NOMO-1 treated with dmso at 0.1 percent for 144 hours (cell line): ENCODE measurements at regions not wholly inside any gene's neighbourhood (a gene's known extent, or its start where the extent isn't known, plus 50 kb on each side); places are given as distances from the start of the nearest gene placed in this dataset.

ENCODE experiments used
- DNase-seq: peaks from one replicate; lab custom pipeline; 2025; ENCODE audit not compliant: unreplicated experiment; lab: John Stamatoyannopoulos, UW

DNA sequence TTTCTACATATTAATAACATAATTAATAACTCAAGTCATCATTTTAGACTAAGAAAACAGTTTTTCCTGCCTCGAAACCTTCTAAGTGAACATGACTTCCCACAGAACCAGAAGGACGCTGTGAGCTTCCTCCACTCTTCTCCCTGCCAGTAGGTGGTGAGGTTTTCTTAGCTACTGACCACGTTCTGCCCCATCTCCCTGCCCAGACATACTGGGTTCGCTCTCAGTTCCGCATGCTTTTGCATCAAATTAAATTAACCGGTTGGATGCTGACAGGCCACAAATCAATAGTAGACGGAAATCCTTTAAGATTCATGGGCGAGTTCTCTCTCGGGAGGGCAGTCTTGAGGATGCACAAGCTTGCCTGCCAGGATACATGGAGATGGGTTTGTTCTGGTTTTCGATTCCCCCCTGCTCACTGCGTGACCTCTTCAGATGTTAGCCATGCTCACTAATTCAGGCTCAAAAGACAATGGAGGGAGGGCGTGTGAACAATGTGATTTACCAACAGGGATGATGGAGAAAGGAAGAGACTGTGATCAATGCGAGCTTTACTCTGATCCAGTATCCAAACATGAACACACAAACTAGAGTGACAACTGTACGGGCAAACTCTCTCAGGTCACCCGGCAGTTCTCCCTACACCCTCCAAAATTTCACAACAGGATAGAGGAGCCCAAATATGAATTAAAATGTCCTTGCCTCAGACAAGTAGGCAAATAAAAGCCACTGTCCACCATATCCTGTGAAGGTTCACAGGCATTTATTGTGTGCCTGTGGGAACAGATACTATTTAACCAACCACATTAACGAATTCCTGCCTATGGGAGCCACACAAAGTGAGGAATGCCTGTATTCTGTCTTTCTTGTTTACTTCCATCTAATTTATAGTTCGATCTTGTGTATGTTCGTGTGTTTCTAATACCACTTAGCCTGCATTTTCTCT is 375.7 kb downstream of the EIPR1 start:
- peak; percentile 50 for DNase-seq

DNA sequence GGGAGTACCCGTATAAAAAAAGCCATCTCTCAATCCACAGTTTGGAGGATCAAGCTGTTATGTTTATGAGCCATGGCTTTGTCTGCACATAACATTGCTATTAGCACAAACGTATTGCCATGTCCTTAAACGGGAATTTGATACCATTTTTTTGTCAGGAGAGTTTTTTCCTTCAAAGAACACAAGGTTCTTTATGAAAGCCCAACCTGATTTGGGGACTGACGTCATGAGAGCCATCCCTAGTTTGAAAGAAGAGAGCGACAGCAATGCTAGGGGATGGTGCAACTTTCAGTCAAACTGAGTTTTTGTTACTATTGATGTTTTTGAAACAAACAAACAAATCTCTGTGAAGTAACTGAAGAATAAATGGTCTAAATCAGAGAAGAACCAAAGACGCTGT is 376.6 kb downstream of the EIPR1 start:
- DNase-seq: no peak

DNA sequence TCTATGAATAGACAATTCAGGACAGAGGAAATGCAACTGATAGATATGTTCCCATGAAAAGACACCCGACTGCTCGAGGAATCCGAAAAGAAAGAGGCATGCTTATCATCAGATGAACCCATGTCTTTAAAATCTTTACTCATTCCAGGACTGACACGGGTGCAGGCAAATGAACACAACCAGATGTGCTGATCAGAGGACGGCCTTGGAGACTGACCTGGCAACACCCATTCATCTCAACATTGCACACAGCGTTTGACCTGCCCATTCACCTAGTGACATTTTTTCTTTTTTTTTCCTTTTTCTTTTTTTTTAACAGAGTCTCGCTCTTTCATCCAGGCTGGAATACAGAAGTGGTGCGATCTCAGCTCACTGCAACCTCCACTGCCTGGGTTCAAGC is 377.5 kb downstream of the EIPR1 start:
- DNase-seq: no peak

DNA sequence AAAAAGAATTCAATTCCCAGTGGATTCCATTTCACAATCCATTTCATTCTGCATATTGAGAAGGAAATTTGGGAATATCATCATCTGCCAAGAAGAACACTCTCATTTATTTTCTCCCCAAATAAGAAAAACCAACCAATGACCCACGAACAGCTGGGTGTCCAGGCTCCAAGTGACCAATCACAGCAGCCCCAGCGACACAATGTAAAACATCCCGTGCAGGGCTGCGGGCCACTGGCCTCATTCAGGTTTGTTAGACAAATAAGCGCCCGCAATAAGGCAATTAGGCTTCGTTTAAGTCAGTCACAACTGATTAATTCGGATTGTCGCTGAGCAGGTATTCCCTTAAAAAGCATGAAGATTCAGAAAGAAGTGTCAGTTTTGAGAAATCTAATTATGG is 378.6 kb downstream of the EIPR1 start:
- no peak for DNase-seq

DNA sequence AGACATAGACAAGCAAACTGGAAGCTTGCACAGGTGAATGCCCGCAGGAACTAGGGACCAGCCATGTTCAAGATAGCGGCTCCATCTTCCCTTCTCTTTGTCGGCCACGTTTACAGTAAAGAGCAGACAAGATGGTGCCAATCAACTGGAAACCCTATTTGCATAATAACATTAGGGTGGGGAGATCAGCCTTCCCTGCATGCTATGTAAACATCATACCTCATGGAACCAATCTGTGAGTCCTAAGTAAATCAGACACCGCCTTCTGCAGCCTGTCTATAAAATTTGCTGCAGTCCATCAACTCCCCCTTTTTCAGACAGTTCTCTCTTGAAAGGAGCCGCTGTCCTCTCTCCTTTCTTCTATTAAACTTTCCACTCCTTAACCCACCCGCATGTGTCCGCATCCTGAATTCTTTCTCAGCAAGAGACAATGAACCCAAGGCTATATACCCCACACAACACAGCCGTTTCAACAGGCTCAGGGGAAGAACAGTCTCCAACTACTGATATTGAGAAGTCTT is 384.4 kb downstream of the EIPR1 start:
- no peak for DNase-seq

DNA sequence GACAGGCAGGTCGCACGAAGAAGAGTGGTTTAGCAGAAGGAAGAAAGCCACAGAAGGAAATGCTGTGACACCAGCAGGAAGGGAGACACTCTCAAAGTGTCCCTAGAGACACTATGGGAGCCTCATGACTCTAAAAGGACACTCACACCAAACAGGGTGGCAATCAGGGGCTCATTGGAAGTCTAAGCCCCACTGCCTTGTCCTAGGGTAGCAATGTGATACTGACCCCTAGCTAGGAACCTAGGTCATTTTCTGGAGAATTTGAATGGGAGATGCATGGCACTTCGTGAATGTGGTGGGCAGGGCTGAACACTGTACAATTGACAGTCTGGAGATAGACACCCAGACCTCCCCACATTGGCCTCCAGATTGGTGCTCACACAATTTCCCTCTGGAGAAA is 385.0 kb downstream of the EIPR1 start:
- no peak for DNase-seq

DNA sequence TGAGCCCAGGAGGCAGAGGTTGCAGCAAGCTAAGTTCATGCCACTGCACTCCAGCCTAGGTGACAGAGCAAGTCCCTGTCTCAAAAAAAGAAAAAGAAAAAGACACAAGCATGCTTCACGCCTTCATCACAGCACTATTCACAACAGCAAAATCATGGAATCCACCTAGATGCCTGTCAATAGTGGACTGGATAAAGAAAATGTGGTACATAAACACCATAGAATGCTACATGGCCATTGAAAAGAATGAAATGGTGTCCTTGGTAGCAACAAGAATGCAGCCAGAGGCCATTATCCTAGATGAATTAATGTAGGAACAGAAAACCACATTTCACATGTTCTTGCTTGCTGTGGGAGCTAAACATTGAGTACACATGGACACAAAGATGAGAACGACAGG is 392.6 kb downstream of the EIPR1 start:
- DNase-seq: no peak

DNA sequence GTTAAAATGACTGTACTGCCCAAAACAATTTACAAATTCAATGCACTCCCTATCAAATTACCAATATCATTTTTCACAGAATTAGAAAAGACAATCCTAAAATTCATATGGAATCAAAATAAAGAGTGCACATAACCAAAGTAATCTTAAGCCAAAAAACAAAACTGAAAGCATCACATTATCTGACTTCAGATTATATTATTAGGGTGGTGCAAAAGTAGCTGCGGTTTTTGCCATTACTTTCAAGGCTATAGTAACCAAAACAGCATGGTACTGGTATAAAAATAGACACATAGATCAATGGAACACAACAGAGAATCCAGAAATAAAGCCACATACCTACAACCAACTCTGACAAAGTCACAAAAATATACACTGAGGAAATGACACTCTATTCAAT is 396.6 kb downstream of the EIPR1 start:
- DNase-seq: no peak

DNA sequence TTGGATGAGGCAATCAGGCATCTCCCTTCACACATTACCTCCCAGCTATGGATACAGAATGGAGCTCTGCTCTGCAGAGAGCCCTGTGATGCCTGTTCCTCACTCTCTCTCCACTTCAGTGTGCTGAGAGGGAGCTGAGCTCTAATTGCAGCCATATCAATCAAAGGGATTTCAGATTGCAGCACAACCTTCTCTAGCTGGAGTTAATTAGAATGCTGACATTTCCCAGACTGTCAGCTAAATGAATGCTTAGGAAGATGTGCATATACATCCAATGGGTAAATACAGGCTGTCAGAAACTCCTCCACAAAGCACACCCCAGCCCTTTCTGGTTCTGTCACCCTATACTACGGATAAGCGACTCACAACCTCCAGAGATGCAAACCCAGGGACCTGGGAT is 402.6 kb downstream of the EIPR1 start:
- DNase-seq: no peak

DNA sequence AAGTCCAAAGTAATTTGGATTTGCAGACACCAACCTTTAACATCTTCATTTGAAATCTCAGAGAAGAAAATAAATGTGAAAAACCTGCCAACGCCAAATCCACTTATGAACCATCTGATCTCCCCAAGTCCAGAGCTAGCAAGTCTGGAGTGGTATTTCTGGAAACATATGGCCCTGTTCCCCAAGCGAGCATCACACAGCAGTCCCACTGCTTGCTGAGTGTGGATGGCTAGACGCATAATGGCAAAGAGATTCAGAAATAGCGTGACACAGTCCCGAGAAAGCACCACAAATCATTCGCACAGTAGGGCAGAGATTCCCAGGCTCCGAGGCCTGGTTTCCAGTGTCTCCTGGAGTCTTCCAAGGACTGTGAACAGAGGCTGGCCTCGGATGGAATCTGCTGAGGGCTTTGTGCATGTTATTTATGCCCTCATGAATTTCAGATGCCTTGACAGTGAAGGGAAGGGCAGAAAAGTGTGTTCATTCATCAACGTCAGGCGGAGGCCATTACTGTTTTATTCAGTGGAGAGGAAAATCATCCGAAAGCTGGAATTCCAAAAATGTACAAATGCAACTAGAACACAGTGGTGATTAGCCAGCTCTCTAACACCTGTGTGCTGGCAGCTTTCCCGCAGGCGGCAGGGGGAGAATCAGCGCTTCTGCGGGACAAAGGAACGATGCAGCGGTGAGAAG is 417.0 kb downstream of the EIPR1 start:
- no peak for DNase-seq

DNA sequence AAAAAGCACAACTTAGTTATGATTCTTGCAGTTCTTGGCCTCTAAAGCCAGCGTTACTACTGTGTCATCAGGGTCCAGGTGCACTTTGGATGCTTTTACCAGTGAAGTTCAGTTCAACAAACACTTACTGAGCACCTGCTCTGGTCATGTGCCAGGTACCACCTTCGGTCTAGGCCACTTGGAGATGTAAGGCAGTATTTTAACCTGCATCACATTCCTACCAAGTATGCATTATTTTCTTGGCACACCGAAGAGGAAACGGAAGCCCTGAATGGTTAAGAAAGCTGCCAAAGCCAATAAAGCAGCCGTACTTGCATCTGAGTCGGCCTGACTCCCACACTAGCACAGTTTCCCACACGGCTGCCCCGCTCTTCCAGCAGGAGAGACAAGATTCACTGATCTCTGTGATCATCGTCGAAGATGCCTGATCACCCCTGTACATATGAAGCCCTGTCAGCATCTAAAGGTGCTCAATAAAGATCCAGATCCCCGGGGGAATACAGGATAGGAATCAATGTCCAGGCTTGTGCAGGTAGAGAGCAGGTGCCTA is 427.1 kb downstream of the EIPR1 start:
- no peak for DNase-seq

DNA sequence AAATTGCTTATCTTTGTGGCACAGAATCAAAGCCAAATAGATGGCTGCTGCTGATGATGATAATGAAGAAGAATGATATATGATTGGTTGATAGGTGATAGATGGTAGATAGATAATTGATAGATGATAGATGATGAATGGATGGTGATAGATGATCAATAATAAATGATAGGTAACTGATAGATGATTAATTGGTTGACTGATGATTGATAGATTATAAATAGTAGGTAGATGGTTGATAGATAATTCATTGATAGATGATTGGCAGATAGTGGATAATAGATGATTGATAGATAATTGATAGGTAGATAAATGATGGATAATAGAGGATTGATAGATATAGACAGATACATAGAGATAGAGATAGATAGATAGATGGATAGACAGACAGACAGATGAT is 430.2 kb downstream of the EIPR1 start:
- DNase-seq: no peak

DNA sequence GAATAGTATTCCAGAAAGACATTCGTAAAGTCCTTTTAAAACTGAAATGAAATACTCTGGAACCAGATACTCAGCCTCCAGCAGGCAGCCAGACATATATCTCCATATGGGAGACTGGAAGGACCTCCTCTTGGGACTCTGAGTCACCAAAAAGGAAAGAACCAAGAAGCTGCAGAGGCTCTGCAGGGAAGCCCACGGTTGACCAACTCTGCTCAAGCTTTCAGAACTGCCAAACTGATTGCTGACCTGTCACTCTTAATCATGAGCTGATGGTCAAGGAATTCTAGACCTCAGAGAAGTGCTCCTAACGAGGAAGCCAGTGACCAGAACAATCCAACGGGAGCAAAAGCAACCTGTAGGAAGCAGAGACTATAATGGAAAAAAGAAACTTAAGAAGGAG is 434.7 kb downstream of the EIPR1 start:
- DNase-seq: no peak

DNA sequence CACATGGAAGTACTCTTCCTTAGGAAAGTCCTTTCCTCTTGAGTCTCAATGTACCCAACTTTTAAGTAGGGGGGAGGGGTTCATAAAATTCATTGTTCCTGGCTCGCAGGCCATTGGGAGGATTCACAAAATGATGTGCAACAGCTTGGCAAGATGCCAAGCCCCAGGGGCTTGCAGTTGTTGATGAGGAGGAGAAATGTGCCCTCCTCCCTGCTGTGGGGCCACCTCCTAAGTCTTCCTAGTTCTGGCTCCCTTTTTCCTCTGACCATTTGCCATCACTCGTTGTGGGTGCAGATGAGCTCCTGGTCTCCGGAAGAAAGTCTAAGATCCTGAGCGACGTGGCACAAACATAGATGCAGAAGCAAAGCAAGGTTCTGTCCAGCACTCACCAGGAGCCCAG is 435.4 kb downstream of the EIPR1 start:
- no peak for DNase-seq

DNA sequence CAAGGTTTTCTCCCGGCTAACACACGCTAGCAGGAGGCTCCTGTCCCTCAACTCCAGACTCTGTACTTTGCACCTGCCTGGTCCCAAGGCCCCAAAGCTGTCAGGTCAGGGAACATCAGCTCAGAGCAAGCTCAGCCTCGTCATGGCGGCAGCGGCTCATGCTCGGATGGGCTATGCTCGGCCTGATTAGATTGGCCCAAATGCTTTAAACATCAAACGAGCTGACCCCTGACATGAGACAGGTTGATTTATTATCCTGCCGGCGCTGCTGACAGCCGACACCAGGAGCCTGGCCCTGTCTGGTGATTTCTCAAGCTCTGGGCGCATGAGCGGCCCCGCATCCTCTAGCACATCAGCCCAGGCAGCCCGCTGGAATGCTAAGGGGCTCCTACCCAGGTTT is 436.4 kb downstream of the EIPR1 start:
- no peak for DNase-seq

DNA sequence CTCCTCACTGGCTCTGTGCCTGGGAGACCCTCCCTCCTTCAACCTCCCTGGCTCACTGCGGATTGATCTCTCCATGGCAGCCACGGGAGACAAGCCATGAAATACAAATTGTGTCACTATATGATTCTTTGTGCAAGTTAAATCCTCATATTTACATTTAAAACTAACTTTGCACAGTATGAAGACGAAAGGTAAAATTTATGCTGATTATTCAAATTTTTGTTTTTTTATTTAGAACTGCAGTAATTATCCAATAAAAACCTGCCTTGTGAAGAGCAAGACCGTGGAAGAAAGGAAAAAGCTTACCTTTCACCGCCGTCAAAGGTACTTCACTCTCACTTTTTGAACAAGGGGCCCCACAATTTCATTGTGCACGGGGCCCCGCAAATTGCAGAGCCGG is 436.9 kb downstream of the EIPR1 start:
- no peak for DNase-seq

DNA sequence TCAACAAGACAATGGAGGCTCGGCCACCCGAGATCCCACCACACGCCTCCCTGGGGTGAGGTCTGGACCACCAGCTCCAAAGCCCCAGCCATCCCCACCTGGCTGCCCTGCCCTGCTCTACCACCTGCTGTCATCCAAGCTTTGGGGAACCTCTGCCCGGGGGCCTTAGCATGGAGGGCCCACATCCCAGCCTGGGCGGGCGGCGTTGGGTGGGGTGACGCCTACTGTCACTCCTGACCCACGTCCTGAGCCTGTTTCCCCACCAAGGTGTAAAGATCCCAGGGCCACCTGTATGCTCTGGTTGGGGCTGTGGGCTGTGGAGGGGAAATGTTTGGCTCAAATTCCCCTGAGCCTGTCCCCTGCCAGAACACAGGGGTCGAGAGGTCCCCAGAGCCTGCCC is 437.6 kb downstream of the EIPR1 start:
- no peak for DNase-seq

DNA sequence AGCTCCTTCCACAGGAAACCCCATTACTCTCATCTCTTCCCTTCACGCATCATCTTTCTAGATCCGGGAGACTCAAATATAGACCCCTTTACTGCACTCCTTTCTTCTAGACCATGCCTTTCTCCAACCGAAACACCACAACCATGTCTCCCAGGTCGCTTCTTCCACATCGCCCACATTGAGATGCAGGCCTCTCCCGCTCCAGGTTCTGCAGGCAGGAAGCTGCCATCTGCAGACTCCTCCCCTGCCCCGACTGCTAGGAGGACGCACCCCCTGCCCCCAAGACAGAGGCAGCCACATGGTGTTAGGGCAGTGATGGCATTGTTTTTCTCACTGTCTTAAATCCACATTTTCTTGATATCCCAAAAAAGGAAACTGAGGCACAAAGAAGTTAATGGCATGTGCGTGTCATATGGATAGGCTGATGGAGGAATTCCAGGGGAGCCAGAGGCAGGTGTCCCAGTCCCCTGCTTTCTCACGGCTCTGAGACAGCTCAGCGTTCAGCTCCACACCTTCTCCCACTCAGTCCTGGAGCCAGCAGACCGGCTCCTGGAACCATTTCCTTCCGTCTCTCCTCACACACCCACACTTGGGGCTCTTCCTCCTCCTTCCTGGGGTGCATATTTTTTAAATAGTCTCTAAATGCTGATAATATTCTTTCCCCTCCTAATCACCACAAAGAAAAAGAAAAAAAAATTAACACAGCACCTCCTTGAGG is 438.4 kb downstream of the EIPR1 start:
- no peak for DNase-seq

DNA sequence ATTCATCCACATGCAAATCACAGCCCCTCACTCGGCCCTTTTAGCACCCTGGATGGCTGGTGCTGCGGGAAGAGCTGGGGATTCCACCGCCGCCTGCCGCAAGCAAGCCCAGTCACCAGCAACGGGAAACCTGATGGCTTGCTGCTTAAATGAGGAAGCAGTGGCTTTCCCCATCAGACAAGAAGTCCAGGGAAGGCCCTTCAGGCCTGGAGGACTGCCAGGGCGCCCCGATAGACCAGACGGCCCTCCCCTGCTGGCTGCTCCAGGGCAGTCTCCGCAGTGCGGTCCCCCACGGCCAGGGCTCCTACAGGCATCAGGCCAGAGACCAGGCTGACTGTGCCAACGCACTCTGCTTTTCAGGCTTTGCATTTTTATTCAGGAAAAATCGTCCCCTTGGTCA is 439.1 kb downstream of the EIPR1 start:
- DNase-seq: no peak

DNA sequence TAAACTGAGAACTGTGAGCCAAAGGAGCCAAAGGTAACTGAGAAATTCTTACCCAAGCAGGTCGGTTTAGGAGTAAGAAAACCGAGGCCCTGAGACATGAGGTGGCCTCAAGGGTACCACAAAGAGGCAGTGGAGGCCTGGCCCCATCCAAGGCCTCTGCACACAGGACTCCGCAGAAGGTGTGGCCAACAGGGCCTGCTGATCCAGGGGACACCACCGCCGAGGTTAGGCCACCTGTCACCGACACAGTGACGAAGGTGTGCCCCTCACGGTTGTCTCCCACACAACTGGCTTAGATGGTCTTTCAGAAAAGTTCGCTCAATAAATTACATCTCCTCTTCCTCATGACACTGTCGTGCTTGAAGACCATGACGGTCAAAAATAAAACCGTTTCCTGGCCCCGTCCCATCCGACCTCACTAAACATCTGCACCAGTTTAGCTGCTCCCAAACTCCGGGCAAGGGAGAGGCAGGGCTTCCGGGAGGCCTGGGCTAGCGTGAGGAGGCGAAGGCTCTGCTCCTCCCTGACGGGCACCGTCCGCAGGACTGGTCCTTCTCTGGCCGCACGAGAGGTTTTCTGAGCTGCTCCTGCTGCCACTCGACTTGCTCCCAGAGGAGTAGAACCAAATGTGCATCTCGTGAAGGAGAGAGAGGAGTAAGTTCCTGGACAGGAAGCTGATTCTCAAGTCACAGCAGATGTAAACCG is 442.0 kb downstream of the EIPR1 start:
- DNase-seq: no peak

DNA sequence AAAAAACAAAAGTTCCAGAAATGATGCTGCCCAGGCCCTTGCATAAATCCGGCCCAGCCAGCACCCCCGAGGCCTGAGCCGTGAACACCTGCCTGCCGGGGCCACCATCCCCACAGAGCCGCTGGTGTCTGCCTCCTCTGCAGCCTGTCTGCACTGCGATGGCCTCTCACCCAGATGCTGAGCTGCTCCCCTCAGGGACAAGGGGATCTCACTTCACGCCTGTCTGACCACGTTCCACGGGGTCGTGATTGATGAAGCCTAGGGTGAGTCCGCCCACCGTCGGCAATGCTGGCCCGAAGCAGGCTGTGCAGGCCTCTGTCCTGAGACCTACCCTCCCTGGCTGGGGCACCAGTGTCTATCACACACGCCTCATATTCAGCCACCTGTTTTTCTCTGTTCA is 444.2 kb downstream of the EIPR1 start:
- DNase-seq: no peak
